GM19372 (cell line): ENCODE measurements at regions not wholly inside any gene's neighbourhood (a gene's known extent, or its start where the extent isn't known, plus 50 kb on each side); places are given as distances from the start of the nearest gene placed in this dataset.

Experiments used
- ATAC-seq: cut with Tn5 transposase; IDR thresholded peaks from one replicate; pipeline ENCODE4 v1.9.1; 2021; ENCODE audit warnings: mild to moderate bottlenecking, low read depth, moderate library complexity; ENCODE audit not compliant: unreplicated experiment

DNA sequence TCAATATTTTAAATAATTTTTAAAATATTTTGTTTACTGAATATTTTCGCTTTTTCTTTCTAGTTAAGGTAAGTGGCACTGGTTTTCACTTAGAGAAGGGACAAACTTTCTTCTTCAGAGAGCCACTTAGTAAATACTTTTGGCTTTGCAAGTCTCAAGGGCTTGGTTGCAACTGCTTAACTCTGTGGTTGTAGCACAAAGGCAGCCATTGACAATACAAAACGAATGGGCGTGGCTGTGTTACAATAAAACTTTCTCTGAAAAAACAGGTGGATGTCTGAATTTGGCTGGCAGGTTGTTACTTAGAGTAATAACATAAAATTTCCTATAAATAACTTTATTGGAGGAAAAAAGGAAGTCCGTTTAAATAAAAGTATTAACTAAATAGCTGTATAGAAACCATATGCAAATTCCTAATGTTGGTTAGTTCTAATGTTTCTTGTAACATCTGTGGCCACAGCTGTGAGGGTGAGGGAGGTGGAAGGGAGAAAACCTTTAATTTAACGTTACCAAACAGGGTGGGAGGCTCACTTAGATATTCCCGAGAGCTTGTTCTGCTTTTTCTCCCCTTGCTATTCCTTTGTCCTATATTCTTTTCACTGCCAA, 62.4 kb upstream of the TNP1 start:
- peak; percentile 73 for ATAC-seq

DNA sequence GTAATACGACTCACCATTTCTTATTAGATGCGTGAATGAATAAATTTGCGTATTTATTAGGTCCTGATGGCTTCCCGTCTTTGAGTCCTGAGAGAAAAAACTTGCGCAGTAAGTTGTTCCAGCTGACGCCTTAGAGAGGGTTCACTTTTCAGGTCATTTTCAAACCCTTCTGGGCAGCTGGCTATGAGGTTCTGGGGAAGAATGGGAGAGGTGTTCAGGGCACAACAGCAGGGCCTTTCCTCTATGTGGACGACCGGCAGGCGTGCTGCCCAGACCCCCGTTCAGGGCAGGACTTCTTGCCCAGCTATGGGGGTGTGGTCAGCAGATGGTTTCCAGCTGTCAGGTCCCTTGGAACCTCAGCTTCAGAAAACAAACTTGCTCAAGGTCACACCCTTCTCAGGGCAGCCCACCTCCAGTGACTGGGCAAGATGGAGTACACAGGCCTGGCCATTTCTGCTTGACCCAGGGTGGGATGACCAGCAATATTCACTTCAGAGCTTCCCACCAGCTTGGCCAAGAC, 61.1 kb upstream of the TNP1 start:
- no peak for ATAC-seq

GRCh38 chr2:216920143-216920876, 60.4 kb upstream of the TNP1 start:
- ATAC-seq = no peak

DNA sequence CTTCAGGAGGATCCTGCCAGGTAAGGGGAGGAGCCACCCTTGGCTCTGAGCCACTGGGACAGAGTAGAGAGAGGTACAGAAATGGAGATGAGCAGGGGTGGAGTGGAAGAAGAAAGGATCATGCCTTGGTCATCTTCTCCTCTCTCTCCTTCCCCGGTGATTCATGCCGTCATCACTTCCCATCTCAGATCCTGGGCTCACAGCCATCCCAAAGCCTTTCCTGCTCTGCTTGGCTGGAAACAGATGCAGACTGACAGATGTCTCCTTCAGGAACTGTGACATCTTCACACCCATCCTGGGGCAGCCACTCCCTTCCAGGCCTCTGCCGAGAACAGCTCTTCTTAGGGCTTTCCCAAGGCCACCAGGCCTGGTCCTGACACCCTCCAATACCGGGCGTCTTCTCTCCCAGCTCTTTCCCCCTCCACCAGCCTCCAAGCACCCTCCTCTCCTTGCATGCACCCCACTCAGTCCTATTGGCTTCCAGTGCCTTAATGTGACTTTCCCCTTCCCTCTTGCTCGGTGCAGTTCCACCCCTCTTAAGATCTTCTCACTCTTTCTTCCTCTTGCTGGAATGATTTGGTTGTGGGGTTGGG, 58.3 kb upstream of the TNP1 start:
- ATAC-seq = no peak

DNA sequence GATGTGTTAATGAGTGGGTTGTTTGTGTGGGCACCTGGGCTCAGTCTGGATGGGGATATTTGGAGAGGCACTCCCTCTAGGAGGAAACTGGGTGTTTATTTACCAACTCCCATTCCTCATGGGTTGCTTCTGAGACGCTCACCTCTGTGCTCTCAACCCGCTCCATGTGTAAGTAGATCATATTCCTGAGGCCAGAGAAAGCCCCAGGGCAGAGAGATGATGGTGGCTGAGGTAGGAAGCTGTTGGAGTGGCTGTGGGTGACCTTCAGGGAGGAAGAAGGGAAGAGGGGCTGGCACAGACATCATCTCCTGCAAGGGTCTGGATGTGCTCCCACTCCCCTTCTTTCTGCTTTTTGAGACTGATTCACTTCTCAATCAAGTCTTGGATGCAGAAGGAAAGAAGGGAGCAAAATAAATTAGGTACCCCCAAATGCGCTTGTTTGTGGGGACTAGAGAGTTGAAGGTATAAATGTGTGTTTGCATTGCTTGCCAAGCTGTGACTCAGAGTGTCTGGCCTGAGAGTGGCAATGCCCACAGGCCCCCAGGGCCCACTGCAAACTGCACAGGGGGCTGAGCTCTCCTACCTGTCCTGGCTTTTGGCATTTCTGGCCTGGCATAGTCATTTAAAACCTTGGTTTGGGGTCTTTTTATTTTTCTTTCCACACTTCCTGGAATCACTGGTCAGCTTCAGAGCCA, 57.2 kb upstream of the TNP1 start:
- ATAC-seq = no peak

- no peak for ATAC-seq
Measured at GRCh38 chr2:216915557-216916150, 55.8 kb upstream of the TNP1 start.

DNA sequence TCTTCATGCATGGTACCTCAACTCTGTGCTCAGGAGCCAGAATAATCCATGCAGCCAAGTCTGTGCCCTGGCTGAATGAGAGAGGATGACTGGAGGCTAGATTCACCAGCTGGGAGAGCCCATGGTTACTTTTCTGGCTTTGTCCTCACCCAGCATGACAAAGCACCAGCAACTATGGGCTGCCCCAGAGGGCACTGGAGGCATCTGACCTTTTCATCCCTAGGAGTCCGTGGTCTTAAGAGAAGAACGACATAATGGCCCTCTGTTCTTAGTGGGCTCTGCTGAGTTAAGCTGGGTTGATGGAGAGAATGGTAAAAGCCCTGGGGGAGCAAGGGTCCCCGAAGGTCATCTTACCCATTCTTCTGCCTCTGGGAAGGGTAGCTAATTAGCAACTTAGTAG, 54.6 kb upstream of the TNP1 start:
- ATAC-seq = no peak

- ATAC-seq = no peak
Measured at GRCh38 chr2:216911886-216912285, 52.0 kb upstream of the TNP1 start.

DNA sequence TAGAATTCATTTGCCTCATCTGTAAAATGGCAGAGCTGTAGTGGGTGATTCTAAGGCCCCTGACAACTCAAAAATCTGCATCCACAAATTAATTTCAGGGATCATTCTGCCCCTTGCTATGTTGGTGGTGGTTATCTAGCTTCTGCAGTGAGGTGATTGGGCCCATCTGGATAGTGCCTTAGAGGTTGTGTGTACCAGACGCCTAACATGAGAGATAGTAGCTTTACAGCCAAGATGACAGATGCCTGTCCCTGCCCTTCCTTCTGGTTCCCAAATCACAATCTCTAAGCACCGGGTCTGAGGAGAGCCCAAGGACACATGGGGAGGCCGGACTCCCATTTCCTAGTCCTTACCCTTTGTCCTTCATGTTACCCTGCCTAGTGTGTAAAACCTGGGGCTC, 51.1 kb upstream of the TNP1 start:
- ATAC-seq = no peak

- ATAC-seq = no peak
Measured at GRCh38 chr2:216909541-216910210, 49.8 kb upstream of the TNP1 start.
